ENCODE measurements at regions not wholly inside any gene's neighbourhood (a gene's known extent, or its start where the extent isn't known, plus 50 kb on each side); places are given as distances from the start of the nearest gene placed in this dataset.

GRCh38 chr7:155997431-155998327 lies 185.4 kb upstream of the SHH start:
- no peak for TF ChIP-seq CTCF (IDR thresholded peaks at IDR 0.05; ENCODE audit: insufficient read depth, low read depth, low read length)
- TF ChIP-seq EZH2 (IDR thresholded peaks at IDR 0.05; ENCODE audit: insufficient read depth, low read length): no peak
